Fibroblast of upper back skin (primary cell): ENCODE measurements at regions not wholly inside any gene's neighbourhood (a gene's known extent, or its start where the extent isn't known, plus 50 kb on each side); places are given as distances from the start of the nearest gene placed in this dataset.
"Not testable (repeated sequence)": the region's sequence is repeated elsewhere in the genome, so short reads cannot be mapped to it uniquely, and the experiment has no call there.

Source experiments
- DNase-seq: peaks from one replicate; pipeline ENCODE4 v3.0.0-alpha.2; 2013

GRCh38 chr1:70827030-70827429 is 220.6 kb downstream of the PTGER3 start:
- no peak for DNase-seq

GRCh38 chr1:70828177-70828576 is 219.4 kb downstream of the PTGER3 start:
- no peak for DNase-seq

- not testable (repeated sequence) for DNase-seq
Observed at GRCh38 chr1:70834365-70834764, 213.3 kb downstream of the PTGER3 start.

GRCh38 chr1:70836456-70836855 is 211.2 kb downstream of the PTGER3 start:
- no peak for DNase-seq

- no peak for DNase-seq
Observed at GRCh38 chr1:70840260-70840953, 207.2 kb downstream of the PTGER3 start.

- DNase-seq: no peak
Observed at GRCh38 chr1:70842562-70842961, 205.1 kb downstream of the PTGER3 start.

- DNase-seq: no peak
Observed at GRCh38 chr1:70843452-70843851, 204.2 kb downstream of the PTGER3 start.

GRCh38 chr1:70847013-70847412 is 200.6 kb downstream of the PTGER3 start:
- DNase-seq: no peak

GRCh38 chr1:70855203-70855602 is 192.4 kb downstream of the PTGER3 start:
- DNase-seq: no peak

GRCh38 chr1:70856201-70856600 is 191.4 kb downstream of the PTGER3 start:
- no peak for DNase-seq

GRCh38 chr1:70863239-70863638 is 184.4 kb downstream of the PTGER3 start:
- no peak for DNase-seq

GRCh38 chr1:70864302-70864701 is 183.3 kb downstream of the PTGER3 start:
- no peak for DNase-seq

- DNase-seq: no peak
Observed at GRCh38 chr1:70866542-70867264, 180.9 kb downstream of the PTGER3 start.

- DNase-seq: no peak
Observed at GRCh38 chr1:70871790-70872189, 175.8 kb downstream of the PTGER3 start.

- DNase-seq: no peak
Observed at GRCh38 chr1:70874063-70874462, 173.6 kb downstream of the PTGER3 start.

GRCh38 chr1:70874818-70875217 is 172.8 kb downstream of the PTGER3 start:
- peak; percentile 8 for DNase-seq

- no peak for DNase-seq
Observed at GRCh38 chr1:70877343-70877742, 170.3 kb downstream of the PTGER3 start.

GRCh38 chr1:70887936-70888335 is 159.7 kb downstream of the PTGER3 start:
- peak; percentile 9 for DNase-seq

- no peak for DNase-seq
Observed at GRCh38 chr1:70888722-70889121, 158.9 kb downstream of the PTGER3 start.

- DNase-seq: no peak
Observed at GRCh38 chr1:70890408-70890807, 157.2 kb downstream of the PTGER3 start.

GRCh38 chr1:70891051-70891843 is 156.4 kb downstream of the PTGER3 start:
- no peak for DNase-seq

GRCh38 chr1:70892140-70892539 is 155.5 kb downstream of the PTGER3 start:
- no peak for DNase-seq

GRCh38 chr1:70892930-70893329 is 154.7 kb downstream of the PTGER3 start:
- DNase-seq: no peak

- peak; percentile 27 for DNase-seq
Observed at GRCh38 chr1:70893381-70893780, 154.2 kb downstream of the PTGER3 start.
